Heart right ventricle (tissue), 16 donors: ENCODE measurements at regions not wholly inside any gene's neighbourhood (a gene's known extent, or its start where the extent isn't known, plus 50 kb on each side); places are given as distances from the start of the nearest gene placed in this dataset.
A peak's percentile ranks its signal among the peaks of the same experiment; 100 is the strongest.

ENCODE experiments used
- ATAC-seq, 8 donors: fragments of 200-7000 bp; cut with Tn5 transposase; one replicate each; pipeline ENCODE4 v1.9.1; 2020; ENCODE audit warnings: mild to moderate bottlenecking in 8 of 8, moderate library complexity in 8 of 8, moderate number of reproducible peaks in 1 of 8
- DNase-seq, 2 donors: peaks; one replicate each; pipeline ENCODE4 v3.0.0-alpha.2; 2020
- H3K27ac ChIP-seq, 10 donors: fragments of 200-600 bp; sonication (generic) in 2 of 10; one replicate each; pipeline versions ENCODE4 v1.5.0 to v1.8.0; 2020 to 2022; ENCODE audit warnings: mild to moderate bottlenecking in 3 of 10
- H3K27me3 ChIP-seq, 7 donors: fragments of 200-600 bp; one replicate each; pipeline ENCODE4 v1.8.0; 2021 to 2022; ENCODE audit warnings: mild to moderate bottlenecking in 2 of 7
- H3K36me3 ChIP-seq, 9 donors: fragments of 200-600 bp; sonication (generic) in 1 of 9; one replicate each; pipeline versions ENCODE4 v1.5.0 to v1.8.0; 2020 to 2022; ENCODE audit warnings: mild to moderate bottlenecking in 2 of 9
- H3K4me1 ChIP-seq, 9 donors: fragments of 200-600 bp; sonication (generic) in 1 of 9; one replicate each; pipeline versions ENCODE4 v1.5.0 to v1.8.0; 2020 to 2022; ENCODE audit warnings: mild to moderate bottlenecking in 4 of 9
- H3K4me3 ChIP-seq, 10 donors: fragments of 200-600 bp; sonication (generic) in 2 of 10; one replicate each; pipeline versions ENCODE4 v1.5.0 to v1.8.0; 2020 to 2022; ENCODE audit warnings: mild to moderate bottlenecking in 7 of 10, moderate library complexity in 2 of 10
- H3K9me3 ChIP-seq, 11 donors: fragments of 200-600 bp in 10 of 11; sonication (generic) in 2 of 11; one replicate each; pipeline versions ENCODE4 v1.5.0 to v1.8.0; 2013 to 2022; ENCODE audit warnings: mild to moderate bottlenecking in 2 of 11, control low read depth in 1 of 11, moderate library complexity in 1 of 11
- CTCF ChIP-seq, 9 donors: fragments of 200-600 bp; sonication (generic) in 2 of 9; IDR thresholded peaks; one replicate each; pipeline versions ENCODE4 v1.5.0 to v1.8.0; 2021 to 2022; ENCODE audit warnings: antibody characterized with exemption in 9 of 9, mild to moderate bottlenecking in 5 of 9, moderate library complexity in 1 of 9
- WGBS, 2 donors: extraction: QIAGEN DNeasy Blood & Tissue Kit; methylation state at CpG; one replicate each; pipeline ENCODE4 v1.1.7; 2013; ENCODE audit warnings: inconsistent platforms in 1 of 2; 5-methylcytosine and 5-hydroxymethylcytosine counted together
- intact Hi-C, 10 donors: fragments of 100-400 bp; cut with DNase I; formaldehyde crosslinking; loops; one replicate each; pipeline versions ENCODE4 v1.11.1 to v1.14.2; 2022
- donor health status: Arrhythmogenic right ventricular cardiomyopathy.
- donor health status: ischemic (EF 13 %, LVEDD 7.1; RV severe dilation, severe dysfunction).
- donor health status: healthy with polysubstance abuse.
- donor health status: DM: no; HTN: yes; CAD: no.
- donor health status: DM: no; HTN: no; CAD: no.
- donor health status: ischemic (EF 25% LVEDD 6.9; RV normal size, moderate dysfunction).
- donor health status: ischemic (EF 25% LVEDD 5.7; RV mildly dilated, moderate dysfunction).
- donor health status: healthy.
- donor health status: DM: yes; HTN: yes; CAD: no.
- donor health status: Ischemic cardiomyopathy.
- donor health status: ischemic (EF 35%, LVEDD 5.7; RV mildly dilated, moderate dysfunction).
- donor health status: nonischemic (EF 11% LVEDD 7.7; RV severe dilation, severe dysfunction).
- donor health status: DM: yes; HTN: yes; CAD: no.
- donor health status: PGD.
- donor health status: ischemic (EF 29% LVEDD 5.4; RV normal size, mild dysfunction).
- donor health status: nonischemic (EF 23%, LVEDD 6.1; RV moderate dilation, normal function).

- Histone ChIP-seq H3K4me3 (no peak overlapping the region), H3K27me3 (no peaks in the 10 kb centered on the region), H3K36me3 (no peaks in the 10 kb centered on the region), H3K9me3 (peaks cover 0 to 12% (median 4%) of the 10 kb centered on the region in 11 donors), H3K4me1 (no peaks in the 10 kb centered on the region), H3K27ac (no peak overlapping the region)
- intact Hi-C loops, result no loop called here
- no peak for TF ChIP-seq CTCF (IDR thresholded peaks at IDR 0.05)
- WGBS, 2 donors, result 0 to 28% methylated on average over 3 of the region's 3 CpGs
- DNase-seq (no peak), ATAC-seq (no peak)
Measured at GRCh38 chr6:18861204-18861603, 474.1 kb downstream of the RNF144B start.

GRCh38 chr6:18883268-18883667 is 496.1 kb downstream of the RNF144B start:
- peaks cover 0 to 9% (median 0%) of the 10 kb centered on the region in 11 donors for H3K9me3 ChIP-seq
- no peak for TF ChIP-seq CTCF (IDR thresholded peaks at IDR 0.05)
- ATAC-seq (no peak), DNase-seq (no peak)
- H3K4me1 ChIP-seq, result no peaks in the 10 kb centered on the region
- 77% methylated on average over 2 of the region's 2 CpGs for WGBS, 2 donors
- no peaks in the 10 kb centered on the region for H3K36me3 ChIP-seq
- no peaks in the 10 kb centered on the region for H3K27me3 ChIP-seq
- H3K27ac ChIP-seq, result no peak overlapping the region
- no peak overlapping the region for H3K4me3 ChIP-seq
- intact Hi-C loops, result no loop called here

GRCh38 chr6:18883851-18884250 is 496.7 kb downstream of the RNF144B start:
- no peak overlapping the region for H3K4me3 ChIP-seq
- DNase-seq (no peak), ATAC-seq (no peak)
- no peaks in the 10 kb centered on the region for H3K36me3 ChIP-seq
- no peak for TF ChIP-seq CTCF (IDR thresholded peaks at IDR 0.05)
- intact Hi-C loops, result no loop called here
- H3K4me1 ChIP-seq, result no peaks in the 10 kb centered on the region
- peaks cover 0 to 5% (median 0%) of the 10 kb centered on the region in 11 donors for H3K9me3 ChIP-seq
- H3K27me3 ChIP-seq, result no peaks in the 10 kb centered on the region
- H3K27ac ChIP-seq, result no peak overlapping the region
- 79 to 88% methylated on average over 3 of the region's 3 CpGs for WGBS, 2 donors

GRCh38 chr6:18893540-18894269 is 506.6 kb downstream of the RNF144B start:
- Histone ChIP-seq H3K4me1 (peaks cover 0 to 9% (median 0%) of the 10 kb centered on the region in 9 donors), H3K36me3 (no peaks in the 10 kb centered on the region), H3K27ac (no peak overlapping the region), H3K9me3 (no peaks in the 10 kb centered on the region), H3K27me3 (no peaks in the 10 kb centered on the region), H3K4me3 (no peak overlapping the region)
- WGBS, 2 donors, result 7 to 11% methylated on average over 7 of the region's 7 CpGs
- intact Hi-C loops, result no loop called here
- peak in 1 of 8 donors; percentile 44 for ATAC-seq
- no peak for DNase-seq
- TF ChIP-seq CTCF (IDR thresholded peaks at IDR 0.05), result no peak
